ENCODE measurements at regions not wholly inside any gene's neighbourhood (a gene's known extent, or its start where the extent isn't known, plus 50 kb on each side); places are given as distances from the start of the nearest gene placed in this dataset.

- TF ChIP-seq CTCF (optimal IDR thresholded peaks at IDR 0.05 in 1 of 3, IDR thresholded peaks at IDR 0.05 in 1 of 3, conservative IDR thresholded peaks at IDR 0.05 in 1 of 3; ENCODE audit: extremely low read depth in 1 of 3, insufficient read depth in 2 of 3, low read length in 3 of 3) = no peak
- no peak for TF ChIP-seq EZH2 (IDR thresholded peaks at IDR 0.05; ENCODE audit: low read length)
Observed at GRCh38 chr1:96538111-96538641, 183.4 kb upstream of the PTBP2 start.

All from keratinocyte (primary cell).